GM18520 (cell line): ENCODE measurements at regions not wholly inside any gene's neighbourhood (a gene's known extent, or its start where the extent isn't known, plus 50 kb on each side); places are given as distances from the start of the nearest gene placed in this dataset.

Experiments
- ATAC-seq: cut with Tn5 transposase; IDR thresholded peaks from one replicate; pipeline ENCODE4 v1.9.1; 2021; ENCODE audit not compliant: unreplicated experiment

DNA sequence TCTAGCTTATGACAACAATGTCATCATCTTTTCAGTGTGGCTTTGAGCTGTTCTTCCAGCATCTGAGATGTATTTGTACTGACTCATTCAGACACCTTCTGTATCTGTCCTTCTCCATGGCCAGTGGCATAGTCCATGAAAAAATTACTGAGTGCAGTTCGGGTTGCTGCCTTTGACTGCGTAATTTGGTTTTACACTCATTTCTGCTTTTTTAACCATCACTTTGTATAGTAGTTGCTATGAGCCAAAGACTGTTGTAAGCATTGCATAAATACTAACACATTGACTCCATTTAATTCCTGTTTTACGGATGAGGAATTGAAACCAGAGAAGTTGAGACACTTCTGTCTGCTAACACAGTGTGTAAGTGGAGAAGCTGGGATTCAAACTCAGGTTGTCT is 190.7 kb upstream of the MID1 start:
- ATAC-seq = no peak

DNA sequence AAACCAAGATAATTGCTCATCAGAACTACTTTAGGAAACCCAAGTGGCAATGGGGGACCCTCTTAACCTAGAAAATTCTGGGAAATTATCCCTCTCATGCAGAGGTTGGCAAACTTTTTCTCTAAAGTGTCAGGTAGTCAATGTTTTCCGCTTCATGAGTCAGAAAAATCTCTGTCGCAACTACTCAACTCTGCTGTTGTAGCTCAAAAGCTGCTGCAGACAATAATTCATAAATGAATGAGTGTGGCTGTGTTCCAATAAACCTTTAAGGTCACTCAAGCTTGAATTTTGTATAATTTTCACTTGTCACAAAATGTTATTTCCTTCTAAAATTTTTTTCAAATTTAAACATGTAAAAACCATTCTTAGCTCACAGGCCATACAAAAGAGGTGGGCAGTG is 193.4 kb upstream of the MID1 start:
- ATAC-seq = no peak

DNA sequence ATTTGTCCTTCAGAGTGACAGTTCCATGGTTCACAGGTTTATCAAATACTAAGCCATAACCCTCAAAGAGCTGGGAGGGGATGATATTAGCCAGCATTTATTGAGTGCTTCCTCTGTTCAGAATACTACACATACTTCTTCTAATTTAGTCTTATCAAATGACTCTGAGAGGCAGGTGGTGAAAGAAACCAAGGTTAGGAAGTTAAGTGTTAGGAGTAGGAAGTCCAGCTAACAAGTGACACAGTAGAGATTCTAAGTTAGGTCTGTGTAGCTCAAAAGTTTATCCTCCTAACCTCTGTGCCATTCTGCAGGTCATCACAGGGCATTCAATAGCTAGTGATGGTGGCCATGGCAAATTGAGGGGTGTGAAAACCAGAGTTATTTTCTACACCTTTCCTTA is 198.3 kb upstream of the MID1 start:
- no peak for ATAC-seq

DNA sequence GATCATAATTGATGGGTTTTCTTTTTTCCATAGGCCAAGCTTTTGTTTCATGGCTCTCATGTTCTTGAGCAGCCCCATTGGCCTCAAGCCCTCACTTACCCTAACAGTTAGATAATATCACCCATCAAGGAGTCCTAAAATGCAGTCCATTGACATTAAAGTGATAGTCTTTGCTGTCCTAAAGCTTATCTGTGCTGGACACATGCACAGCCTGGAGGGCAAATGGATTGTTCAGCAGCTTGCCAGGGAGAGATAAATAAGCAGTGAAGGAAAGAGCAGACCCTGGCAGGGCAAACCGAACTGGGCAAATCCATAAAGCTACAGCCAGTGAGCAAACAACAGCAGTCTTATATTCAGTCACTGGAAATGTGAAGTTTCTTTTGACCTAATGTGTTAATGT is 199.6 kb upstream of the MID1 start:
- no peak for ATAC-seq

DNA sequence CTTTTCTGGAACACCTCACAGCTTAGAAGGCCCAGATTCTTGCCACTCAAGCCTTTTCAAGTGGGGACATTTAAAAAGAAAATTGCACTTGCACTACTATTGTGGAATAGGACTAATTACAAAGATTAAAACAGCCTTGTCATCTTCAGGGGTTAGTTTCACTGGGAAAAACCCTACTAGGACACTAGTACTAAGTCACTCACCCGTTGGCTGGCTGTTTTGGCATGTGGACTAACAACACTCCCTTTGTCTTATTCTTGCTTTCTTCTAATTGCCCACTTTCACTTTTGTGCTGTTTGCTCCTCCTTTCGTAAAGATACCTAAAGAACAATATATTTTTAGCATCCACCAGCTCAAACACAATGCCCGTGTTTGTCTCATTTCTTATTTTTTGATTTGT is 200.9 kb upstream of the MID1 start:
- no peak for ATAC-seq

DNA sequence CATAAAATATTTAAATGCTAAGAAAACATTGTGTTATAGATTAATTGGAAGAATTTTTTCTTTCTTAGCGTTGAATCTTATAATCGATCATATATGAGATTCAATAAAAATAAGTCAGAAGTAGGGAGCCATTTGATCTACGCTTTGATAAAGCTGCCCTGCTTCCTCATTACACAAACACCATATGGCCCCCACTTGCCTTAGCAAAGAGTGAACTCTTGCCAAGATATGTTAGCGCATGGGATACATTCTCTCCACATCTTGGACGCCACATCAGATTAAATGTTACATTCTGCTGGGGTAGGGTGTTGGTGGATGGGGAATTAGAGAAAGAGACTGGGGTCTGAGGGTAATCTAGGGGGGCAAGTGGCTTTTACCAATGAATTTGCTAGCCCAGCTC is 207.7 kb upstream of the MID1 start:
- no peak for ATAC-seq

DNA sequence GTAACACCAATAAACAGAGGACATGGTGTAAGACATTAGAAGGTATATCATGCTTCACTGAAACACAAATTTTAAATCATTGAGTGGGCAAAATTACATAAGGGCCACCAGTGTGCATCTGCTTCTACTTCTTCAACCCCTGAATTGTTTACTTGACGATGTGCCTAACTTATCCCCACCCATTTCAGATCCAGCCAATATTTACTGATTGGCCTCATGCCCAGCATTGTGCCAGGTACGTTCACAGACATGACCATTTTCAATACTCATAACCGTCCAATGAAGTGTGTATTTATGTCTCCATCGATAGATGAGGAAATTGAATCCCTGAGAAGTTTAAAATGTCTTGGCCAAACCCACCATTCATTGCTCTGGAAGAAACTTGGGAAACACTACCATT is 208.3 kb upstream of the MID1 start:
- no peak for ATAC-seq

DNA sequence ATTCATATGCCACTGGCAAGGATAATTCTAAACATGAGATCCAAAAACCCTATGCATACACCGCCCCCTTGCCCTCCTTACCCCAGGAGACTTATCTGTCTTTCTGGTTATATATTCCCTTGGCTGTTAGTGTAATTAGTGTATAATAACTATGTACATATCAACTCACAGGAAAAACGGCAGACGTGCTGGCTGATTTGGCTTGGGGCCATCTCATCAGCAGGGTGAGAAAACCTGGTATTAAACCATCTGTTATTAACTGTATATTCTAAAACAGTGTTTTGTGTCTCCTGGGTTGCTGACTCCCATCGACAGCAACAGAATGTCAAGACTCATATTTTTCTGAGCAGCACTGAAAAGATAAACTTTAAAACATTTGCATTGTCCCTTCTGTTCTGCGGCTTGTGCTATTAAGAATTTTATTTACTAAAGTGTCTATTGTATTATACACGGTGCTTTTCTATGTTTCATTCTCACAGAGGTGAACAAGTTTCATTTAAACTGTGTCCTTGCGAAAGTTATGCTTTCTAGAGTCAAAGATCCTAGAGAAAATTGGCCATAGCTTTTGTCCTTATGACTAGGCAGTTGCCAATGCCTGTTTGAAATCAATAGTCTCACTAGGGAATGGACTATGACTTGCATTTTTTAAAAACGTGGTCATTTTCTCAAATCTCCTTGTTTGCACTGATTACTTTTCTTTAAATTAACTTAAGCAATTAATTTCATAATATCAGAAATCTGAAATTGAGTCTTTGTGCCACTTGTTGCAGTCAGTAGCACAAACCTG is 211.5 kb upstream of the MID1 start:
- ATAC-seq = no peak

DNA sequence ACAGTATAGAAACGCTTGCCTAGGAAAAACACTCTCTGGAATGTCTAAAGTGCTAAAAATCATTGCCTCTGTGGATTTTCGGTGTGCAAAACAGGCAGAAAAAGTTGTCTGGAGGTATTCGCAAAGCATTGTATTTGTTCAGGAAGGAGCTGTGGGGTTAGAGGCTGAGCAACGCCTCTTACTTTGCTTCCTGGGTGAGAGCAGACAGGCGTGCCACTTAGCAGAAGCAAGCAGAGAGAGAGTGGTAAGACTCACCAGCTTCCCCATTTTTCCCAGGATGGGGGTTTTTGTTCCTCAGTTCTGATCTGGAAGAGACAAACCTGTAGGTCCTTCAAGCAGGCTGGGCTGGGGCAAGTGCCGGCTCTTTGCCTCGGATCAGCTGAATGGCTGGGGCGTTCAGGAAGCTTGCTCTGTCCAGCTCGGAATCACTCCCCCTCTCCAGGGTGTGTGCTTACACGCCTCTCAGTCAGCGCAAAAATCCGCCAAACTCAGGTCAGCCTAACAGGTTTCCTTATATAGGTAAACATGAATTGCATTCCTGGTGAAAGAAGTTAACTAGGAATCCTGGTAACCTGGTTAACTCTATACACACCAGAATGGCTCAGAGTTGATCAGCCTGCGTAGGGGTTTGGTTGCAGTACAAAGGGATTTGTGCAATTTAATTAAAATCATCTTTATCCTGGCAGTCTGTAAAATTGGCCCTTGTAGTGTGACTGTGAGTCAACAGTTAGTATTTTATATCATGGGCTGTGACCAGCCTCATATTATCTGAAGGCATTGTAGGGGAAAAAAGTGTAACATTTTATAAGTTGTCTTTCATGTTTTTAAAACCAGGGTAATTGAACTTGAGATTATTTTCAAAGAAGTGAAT is 213.1 kb upstream of the MID1 start:
- no peak for ATAC-seq

DNA sequence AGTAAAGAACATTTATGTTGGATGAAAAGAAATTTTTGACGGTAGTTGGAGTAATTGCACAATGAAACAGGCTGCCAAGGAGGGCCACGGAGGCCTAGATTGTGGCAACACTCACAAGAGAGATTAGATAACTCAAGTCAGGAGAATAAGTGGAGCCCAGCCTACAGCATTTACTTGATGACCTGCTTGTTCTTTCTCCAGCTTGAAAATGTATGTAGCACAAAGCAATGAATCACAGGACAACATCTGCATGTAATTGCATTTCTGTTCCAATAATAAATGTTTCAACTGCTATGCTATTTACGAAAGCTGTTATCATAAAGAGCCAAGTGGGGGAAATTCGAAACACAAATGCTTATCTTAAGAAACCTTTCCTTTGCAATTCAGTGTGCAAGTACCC is 221.2 kb upstream of the MID1 start:
- ATAC-seq = no peak

DNA sequence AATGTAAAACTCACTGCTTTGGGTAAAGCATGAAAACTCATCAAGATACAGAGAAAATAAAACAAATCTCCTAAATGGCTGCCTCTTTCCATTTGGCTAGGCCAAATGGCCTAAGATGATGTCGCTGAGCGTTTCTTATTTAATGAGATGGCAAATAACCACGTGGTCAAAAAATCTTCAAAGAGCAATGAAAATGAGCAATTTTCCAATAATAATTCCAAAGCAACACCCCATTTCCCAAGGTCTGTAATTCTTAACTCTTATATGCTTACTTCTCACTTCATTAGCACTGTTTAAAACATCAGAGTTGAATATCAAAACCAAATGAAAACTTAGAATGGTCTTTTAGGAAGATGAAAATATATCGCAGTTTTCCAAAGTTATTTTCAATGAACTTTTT is 222.3 kb upstream of the MID1 start:
- ATAC-seq = no peak

DNA sequence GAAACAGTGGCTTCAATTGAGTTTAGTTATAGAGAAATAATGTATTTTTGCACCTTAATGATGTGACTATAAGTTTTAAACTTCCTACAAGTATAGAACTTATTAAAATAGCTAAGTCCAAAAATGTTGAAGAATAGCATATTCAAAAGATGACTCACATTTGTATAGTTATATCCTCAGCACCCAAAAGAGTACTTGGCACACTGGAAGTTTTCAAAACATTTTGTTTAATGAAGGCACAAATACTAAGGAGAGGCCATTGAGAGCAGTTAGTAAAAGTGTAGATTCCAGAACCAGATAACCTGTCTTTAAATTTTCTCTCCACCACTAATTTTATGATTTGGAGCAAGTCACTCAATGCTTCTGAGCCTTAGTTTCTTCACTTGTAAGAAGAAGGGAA is 226.9 kb upstream of the MID1 start:
- no peak for ATAC-seq

DNA sequence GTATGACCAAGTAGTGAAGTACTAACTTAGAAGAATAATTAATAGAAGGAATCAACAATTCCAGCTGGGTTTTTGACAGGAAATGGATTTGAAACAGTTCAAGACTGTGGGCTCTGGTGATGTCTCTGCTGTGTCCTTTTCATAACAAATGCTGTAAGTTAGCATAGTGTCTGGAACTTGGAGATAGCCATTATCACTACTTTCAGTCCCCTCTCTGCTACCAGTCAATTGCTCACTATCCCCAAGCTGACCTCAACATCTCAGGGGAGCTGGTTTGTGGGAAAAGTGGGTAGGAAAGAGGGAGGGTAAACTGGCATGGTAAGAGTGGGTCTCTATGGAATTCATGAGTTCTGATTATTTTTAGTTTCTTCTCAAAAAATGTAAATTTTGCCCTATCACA is 231.4 kb upstream of the MID1 start:
- ATAC-seq = no peak

DNA sequence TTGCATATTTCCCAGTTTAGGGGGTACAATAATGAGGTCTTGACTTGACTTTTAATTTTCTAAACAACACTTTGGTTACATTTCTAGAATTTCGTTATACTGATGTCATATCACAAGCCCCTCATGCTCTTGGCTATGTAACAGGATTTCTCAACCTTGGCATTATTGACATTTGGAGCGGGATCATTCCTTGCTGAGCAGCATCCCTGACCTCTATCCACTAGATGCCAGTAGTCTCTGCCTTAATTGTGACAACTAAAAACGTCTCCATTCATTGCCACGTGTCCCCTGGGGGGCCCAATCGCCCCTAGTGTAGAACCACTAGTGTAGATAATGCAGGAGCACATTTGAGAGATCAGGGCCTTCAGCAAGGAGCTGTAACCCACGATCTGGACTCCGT is 234.2 kb upstream of the MID1 start:
- ATAC-seq = no peak

DNA sequence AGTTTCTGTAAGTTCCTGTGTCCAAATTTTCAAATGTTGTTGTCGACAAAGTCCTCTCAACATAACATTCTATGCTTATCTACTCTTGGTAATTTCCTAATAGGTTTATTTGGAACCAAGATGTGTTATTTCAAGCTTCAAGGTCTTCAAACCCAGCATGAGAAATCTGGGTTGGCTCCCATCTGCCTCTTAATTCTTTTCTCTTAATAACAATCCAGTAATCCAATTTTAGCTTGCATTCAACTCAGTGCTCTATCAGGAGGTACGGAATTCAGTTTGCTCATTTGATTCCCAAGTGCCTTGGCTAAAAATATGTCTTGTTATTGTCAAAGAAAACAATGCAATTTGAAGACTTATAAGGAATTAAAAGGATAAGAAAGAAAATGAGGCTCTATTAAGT is 235.5 kb upstream of the MID1 start:
- no peak for ATAC-seq

DNA sequence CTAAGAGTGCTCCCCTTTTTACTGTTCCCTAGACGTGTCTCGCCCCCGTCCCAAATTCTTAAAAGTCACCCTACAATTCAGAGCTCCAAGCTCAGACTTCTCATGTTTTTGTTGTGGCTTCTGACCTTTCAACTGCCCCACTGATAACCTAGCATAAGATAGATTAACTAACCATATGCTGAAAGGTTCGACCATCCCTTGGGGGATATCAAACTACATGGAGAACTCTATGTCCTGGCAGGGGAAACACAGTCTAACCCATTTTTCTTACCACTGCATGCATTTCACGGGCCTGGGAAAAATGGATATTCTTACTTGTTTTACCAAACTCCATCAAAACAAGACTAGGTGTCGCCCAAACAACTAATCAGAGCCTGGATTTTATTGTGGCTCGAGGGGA is 236.4 kb upstream of the MID1 start:
- no peak for ATAC-seq

DNA sequence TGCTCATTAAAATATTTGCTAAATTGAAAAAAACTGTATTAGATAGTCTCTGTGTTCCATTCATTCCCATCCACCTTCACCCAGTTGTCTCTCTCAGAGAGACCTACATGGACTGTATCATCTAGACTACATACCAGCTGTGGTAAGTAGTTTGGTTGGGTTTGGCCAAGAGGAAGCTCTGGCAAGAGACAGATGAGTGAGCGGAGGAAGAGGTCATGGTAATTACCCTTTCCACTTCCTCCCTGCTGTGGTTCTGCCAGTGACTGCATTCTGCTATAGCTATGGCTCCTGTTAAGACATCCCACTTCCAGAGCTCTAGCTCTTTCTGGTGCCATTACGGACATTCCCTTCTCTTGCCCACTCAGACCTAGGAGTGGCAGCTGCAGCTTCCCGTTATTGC is 239.0 kb upstream of the MID1 start:
- ATAC-seq = no peak

DNA sequence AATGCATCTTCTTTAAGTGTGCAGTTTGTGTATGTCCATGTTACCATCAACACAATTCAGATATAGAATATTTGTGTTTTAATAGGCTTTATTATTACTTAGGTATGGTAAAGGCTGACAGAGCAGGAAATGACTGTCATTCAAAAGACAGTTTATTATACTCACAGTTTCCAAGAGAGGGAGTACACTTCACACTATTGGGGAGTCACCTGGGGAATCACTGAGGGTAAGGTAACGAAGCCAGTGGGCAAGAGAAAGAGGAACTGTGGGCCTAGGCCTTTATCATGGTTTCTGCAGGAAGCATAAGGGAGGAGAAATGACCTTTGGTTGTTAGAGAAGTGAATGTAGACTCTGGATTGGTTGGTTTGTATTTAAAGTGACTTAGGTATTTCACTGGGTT is 235.1 kb upstream of the HCCS start:
- ATAC-seq = peak; percentile 60

DNA sequence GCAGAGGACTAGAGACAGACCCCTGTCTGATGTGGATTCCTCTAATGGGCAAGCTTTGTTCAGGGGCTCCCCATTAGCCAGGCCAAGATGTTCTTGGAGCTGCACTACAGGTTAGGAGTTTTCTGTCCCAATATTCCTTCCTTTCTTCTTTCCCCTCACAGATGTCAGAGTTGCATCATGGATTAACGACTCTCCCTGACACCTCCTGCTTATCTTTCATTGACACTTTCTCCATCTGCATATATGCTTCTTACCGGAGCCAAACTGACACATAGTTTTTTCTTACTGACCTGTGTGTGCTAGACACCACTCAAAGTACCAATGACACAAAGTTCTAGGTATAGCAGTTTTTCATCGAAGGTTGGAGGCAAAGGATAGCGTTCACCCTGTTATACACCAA is 228.6 kb upstream of the HCCS start:
- no peak for ATAC-seq

DNA sequence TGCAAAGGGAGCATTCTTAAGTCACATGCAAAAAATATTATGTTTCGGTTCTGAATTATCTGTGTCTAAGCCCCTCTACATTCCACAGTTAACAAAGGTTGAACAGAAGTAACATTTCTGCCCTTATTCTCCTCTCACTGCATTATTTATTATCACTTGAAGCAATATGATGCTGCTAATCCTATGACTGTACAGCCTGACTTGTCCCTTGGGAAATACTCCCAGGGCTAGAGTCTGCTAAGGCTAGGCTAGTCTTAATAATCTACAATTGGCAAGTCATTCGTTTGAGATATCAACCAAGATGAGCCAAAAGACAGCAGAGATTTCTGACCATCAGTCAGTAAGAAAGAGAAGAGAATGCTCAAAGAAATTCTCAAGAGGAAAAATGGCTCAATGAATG is 226.9 kb upstream of the HCCS start:
- ATAC-seq = no peak

DNA sequence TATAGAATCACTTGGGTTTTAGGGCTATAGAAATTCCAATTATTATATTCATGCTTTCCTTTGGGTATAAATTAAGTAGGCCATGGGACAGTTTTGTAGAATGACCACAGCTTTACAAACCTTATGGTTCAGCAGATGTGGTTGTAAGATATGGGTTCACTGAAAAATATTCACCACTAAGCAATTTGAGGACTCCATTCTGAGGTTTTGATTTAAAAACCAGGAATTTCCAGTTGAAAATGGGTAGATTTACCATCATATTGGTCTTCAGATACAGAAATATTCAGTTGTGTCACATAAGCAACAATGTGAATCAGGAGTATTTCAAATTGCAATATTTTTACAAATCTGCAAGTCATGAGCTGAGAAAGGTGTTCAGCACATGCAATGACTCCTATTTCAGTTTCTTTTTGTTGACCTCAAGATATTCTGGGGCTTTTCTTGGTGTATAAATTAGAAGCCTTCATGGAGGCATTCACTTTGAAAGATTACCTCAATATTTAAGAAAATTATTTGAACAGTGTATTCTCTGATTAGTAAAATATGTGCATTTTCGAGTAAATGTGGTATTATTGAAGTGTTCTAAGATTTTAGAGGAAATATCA is 218.4 kb upstream of the HCCS start:
- ATAC-seq = no peak

DNA sequence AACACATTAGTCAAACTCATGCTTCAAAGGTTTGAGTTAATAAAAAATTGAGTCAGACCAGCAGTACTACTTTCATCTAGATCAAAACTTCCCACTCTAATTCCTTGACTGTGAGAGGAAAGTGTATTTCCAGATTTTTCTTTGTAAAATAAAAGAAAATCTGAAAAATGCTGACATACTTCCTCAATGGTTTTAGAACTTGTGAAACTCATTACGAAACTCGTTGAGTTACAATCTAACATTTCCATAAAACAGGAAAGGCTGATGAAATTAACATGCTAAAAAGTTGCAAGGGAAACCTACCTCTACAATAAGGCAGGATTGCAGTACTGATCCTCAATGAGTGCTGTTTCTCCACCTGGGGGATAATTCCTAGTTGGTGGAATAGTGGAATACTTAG is 217.8 kb upstream of the HCCS start:
- ATAC-seq = no peak
